GM21515 (cell line): ENCODE measurements at regions not wholly inside any gene's neighbourhood (a gene's known extent, or its start where the extent isn't known, plus 50 kb on each side); places are given as distances from the start of the nearest gene placed in this dataset.

Experiments used
- ATAC-seq: cut with Tn5 transposase; IDR thresholded peaks from one replicate; pipeline ENCODE4 v1.9.1; 2021; ENCODE audit not compliant: unreplicated experiment

- ATAC-seq, result no peak
Measured at GRCh38 chr13:109869312-109870237, 83.2 kb upstream of the IRS2 start.

GRCh38 chr13:109868578-109869311 is 82.4 kb upstream of the IRS2 start:
- no peak for ATAC-seq

DNA sequence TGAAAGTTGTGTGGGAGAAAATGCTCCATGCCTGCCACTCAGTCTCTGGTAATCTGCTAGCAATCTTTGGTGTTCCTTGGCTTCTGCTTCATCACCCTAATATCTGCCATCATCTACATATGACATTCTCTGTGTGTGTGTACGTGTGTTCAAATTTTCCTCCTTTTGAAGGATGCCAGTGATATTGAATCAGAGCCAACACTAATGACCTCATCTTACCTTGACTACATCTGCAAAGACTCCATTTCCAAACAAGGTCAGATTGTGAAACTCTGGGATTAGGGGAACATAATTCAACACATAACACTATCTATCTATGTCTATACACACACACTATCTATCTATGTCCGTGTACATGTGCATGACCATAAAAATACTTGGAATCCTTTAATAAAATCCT is 81.4 kb upstream of the IRS2 start:
- ATAC-seq, result no peak

GRCh38 chr13:109862627-109863026 is 76.2 kb upstream of the IRS2 start:
- ATAC-seq, result no peak

- no peak for ATAC-seq
Measured at GRCh38 chr13:109859898-109860297, 73.5 kb upstream of the IRS2 start.

DNA sequence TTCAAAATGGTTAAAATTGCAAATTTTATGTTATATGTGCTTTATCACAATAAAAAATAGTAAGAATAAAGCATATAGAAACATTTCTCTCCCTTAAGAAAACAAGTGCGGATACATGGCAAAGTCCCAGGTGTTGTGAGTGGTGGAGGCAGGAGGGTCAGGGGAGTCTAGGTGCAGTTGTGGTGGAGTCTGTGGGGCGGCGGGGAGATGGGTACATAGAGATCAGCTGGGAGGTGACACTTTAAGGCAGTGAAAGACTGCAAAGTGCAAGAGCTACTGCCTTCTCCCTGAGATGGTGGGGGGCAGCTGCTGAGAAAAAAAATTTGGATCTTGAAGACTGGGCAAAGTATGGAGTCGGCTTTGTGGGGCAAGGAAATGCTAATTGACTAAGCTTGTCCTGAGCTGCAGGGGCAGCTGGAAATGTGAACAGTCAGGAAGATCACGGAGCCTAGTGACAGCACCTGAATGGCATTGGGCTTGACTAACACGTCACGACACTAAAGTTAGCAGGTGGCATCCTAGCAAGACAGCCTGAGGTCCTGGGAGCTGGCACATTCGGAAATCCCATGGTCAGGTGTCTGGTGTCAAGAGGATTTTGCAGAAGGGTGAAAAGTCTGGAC is 72.9 kb upstream of the IRS2 start:
- no peak for ATAC-seq

DNA sequence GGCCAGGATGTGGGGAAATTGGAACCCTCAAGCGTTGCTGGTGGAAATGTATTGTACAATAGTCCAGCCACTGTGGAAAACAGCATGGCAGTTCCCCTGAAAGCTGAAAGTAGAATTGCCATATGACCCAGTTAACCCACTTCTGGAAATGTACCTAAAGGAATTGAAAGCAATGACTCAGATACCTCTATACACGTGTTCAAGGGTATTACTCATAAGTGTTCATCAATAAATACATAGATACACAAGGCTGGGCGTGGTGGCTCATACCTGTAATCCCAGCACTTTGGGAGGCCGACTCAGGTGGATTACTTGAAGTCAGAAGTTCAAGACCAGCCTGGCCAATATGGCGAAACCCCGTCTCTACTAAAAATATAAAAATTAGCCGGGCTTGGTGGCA is 71.9 kb upstream of the IRS2 start:
- no peak for ATAC-seq

DNA sequence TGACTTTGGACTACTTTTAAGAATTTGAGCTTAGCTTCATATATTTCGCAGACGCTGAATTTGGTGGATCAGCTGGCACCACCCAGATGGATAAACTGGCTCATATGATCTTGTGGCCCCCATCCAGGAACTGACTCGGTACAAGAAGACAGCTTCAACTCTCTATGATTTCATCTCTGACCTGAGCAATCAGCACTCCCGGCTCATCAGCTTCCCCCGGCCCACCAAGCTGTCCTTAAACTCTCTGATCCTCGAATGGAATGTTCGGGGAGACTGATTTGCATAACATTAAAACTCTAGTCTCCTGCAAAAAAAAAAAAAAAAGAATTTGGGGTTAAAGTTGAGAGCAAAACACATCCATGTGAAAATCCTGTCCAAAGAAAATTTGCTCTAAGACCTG is 71.4 kb upstream of the IRS2 start:
- no peak for ATAC-seq

DNA sequence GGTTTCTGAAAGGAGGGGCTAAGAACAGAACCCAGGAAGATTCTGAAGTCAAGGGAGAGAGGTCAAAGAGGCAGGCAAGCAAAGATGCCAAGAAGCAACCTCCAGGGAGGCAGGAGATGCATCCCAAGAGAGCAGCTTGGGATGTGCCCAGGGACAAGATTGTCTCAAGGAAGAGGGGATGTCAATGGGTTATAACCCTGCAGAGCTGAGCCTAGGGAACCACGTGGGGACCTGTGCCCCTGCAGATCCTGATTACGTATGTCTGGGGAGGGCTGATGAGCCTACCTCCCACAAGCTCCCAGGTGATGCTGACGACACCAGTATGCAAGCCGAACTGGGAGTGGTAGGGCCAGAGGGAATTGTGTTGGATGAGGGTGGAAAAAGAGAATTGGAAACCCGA is 70.9 kb upstream of the IRS2 start:
- no peak for ATAC-seq

DNA sequence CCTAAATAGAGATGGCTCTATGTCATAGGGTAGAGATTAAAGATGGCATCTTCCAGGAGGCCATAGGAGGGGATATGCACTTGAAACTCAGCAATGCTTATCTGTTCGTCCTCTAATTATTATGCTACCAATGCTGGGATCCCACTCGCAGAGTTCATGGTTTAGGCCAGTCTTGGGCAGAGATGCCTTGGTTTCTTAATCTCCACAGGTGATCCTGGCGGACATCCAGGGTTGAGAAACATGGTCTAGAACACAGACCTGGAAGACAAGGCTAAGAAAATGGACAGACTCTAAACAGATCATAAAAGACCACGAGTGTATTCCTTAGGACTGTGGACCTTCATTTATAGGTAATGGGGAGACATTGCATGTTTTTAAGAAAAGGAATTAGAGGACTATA is 70.0 kb upstream of the IRS2 start:
- no peak for ATAC-seq

DNA sequence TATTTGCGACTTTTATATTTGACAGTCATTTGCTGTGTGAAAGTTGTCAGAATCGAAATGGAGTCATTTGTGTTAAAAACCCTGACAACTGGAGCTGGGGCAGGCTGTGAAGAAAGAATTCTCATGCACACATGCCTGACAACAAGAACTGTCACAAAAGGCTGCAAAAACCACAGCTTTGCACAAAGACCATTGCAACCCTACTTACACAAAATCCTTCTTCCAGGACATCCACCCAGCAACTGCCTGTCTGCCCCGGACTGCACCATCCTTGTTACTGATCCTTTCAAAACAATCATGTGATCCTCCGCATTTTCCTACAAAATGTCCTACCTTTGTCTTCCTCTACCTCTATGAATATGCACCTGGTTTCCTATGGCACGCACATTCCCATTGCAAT is 66.8 kb upstream of the IRS2 start:
- no peak for ATAC-seq

GRCh38 chr13:109846185-109846584 is 59.8 kb upstream of the IRS2 start:
- no peak for ATAC-seq

DNA sequence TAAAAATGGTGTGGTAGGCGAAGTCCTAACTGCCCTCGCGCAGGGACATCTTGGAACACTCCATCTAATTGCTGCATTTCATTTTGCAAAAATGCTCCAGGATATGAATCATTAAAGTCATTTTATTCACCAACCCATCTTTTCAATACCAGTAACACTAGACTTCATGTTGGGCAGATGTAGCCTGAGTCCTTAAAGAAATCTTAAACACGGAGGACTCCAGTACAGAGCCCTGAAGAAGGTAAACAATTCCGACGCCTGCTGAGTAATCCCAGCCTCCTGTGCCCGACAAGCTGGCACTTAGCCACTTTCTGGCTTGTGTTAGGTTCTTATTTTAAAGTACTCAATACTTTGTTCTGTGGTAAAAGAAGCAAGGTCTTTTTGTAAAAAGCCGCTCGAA is 58.0 kb upstream of the IRS2 start:
- no peak for ATAC-seq

DNA sequence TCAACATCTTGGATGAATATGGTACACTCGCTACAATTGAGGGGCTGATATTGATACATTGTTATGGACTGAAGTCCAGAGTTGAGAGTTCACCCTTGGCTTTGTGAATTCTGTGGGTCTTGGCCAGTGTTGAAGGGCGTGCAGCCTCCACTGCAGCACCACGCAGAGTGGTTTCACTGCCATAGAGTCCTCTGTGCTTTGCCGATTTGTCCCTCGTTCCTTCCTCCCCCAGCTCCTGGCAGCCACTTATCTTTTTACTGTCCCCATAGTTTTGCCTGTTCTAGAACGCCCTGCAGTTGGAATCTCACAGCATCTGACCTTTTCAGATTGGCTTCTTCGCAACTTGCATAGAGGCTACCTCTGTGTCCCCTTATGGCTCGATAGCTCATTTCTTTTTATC is 57.3 kb upstream of the IRS2 start:
- ATAC-seq, result no peak

DNA sequence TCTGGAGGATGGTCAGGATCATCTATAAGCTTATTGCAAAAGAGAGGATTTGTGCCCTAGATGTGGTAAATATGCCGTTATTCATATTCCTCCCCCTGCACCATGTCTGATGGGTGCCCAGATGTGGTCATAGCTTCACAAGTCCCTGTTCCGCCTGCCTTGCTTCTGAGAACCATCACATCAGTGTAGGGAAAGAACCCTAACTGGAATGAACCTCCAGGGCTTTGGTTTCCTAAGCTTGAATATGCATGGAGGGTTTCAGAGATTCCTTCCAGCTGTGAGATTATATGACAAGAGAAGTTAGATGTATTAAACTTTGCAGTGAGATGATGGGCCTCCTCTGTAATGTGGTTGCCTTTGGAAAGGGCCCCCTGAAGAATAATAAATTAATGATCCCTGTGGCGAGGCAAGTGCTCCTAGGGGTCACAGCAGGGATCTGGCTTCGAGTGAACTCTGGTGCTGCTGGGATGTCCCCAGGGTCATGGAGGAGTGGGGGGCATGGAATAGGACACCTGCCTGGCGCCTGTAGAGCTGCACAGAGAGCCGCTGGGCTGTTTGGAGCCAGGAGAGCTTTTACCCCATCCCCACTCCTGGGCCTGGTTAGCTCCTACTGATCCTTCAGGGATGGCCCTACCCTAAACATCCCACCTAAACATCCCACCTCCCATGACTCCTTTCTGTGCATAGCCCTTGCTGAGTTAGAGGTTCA is 56.0 kb upstream of the IRS2 start:
- ATAC-seq, result no peak

DNA sequence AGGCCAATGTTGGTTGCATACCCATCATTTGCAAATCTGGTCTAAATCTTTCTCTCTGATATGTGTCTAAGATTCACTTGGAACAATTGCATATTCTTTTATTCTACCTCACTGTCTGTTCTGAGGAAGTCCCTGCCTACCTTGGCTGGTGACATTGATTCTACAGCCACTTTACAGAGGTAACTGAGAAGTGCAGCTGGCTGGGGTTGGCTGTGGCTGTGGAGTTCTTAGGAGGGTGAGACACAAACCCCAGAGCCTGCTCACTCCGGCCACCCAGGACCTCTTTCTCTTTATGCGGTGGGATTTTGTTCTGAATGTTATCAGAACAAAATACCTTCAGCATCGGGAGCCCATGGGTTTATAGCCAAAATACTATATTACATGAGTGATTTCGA is 54.5 kb upstream of the IRS2 start:
- ATAC-seq, result no peak

DNA sequence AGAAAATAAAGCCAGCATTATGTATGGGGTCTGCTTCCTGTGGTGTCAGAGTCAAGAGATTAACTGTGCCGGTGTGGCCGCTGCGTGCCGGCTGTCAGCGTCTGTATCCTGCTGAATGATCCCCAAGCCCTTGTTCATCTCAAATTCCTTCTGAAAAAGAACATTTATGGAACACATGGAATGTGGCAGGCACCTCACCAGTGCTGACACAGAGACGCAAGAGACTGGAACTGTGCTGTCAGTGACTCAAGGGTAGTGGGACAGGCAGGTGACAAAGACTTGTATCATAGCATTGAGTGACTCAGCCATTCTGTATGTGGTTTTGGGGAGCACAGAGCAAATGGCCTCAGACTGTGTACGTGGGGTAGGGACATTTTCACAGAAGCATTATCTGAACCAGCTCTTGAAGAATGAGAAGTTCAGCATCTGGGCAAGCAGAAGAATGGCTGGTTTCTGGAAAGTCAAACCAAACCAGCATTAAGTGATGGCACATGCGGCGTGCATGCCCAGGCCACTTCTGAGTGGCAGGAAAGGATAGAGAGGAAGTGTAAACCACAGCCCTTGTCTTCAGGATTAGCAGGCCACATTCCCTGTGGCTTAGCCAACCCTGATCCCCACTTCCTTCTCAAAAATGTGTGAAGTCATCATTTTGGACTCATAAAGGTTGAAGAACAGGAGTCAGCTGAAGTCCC is 54.0 kb upstream of the IRS2 start:
- no peak for ATAC-seq

DNA sequence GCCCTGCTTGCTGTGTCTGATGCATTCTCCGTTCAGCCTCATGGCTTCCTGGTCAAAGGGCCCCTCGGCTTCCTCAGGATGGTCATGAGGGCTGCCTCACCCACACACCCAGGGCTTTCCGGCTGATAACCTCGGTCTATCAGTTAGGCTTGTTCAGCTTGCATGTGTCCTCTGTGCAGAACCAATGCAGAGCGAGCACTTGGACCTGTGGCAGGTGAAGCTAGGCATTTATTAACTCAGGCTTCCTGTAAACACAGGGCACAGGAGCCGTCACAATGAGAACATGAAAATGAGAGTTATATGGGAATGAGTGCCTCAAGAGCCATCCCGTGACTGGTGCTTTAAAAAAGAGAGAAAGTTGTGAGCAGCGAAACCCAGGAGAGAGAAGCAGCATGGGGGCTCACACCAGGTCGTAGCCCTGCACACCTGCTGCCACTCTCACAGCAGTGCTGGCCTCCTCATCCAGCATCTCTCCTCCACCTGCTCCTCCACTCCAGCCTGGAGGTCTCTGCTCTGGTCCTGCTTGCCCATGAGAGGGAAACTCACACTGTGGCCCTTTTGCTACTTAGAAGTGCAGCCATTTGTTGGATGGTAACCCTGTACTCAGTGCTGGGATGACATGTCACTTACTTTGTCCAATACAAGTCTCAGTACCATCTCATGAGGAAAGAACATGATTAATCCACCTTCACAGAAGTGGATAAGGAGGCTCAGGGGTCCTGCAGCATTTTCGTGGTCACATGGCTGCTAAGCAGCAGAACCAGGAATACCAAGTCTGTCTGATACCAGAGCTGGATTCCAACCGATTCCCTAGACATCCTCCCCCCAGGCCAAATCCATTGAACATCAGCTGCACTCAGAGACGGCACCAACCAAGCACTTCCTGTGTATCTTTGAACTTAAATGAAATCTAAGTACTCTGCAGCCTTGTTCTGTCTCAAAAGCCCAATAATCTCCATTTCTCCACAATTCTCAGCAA is 50.5 kb upstream of the IRS2 start:
- peak; percentile 79 for ATAC-seq
